GM21825 (cell line): ENCODE measurements at regions not wholly inside any gene's neighbourhood (a gene's known extent, or its start where the extent isn't known, plus 50 kb on each side); places are given as distances from the start of the nearest gene placed in this dataset.

ENCODE experiments used
- ATAC-seq: cut with Tn5 transposase; IDR thresholded peaks from one replicate; pipeline ENCODE4 v1.9.1; 2021; ENCODE audit warnings: mild to moderate bottlenecking, moderate library complexity; ENCODE audit not compliant: unreplicated experiment

GRCh38 chr12:92556637-92557421 is 146.0 kb upstream of the PLEKHG7 start:
- ATAC-seq, result no peak

GRCh38 chr12:92556141-92556540 is 146.6 kb upstream of the PLEKHG7 start:
- ATAC-seq, result peak; percentile 25

- no peak for ATAC-seq
Measured at GRCh38 chr12:92554158-92555073, 148.4 kb upstream of the PLEKHG7 start.

GRCh38 chr12:92553389-92553788 is 149.4 kb upstream of the PLEKHG7 start:
- ATAC-seq, result peak; percentile 21

GRCh38 chr12:92552412-92553108 is 150.2 kb upstream of the PLEKHG7 start:
- no peak for ATAC-seq

GRCh38 chr12:92551853-92552397 is 150.9 kb upstream of the PLEKHG7 start:
- ATAC-seq, result peak; percentile 61

- no peak for ATAC-seq
Measured at GRCh38 chr12:92551210-92551609, 151.6 kb upstream of the PLEKHG7 start.

GRCh38 chr12:92550661-92551060 is 152.1 kb upstream of the PLEKHG7 start:
- ATAC-seq, result no peak

GRCh38 chr12:92550254-92550653 is 152.5 kb upstream of the PLEKHG7 start:
- no peak for ATAC-seq

GRCh38 chr12:92549516-92549915 is 153.3 kb upstream of the PLEKHG7 start:
- no peak for ATAC-seq

GRCh38 chr12:92547906-92548305 is 154.9 kb upstream of the PLEKHG7 start:
- no peak for ATAC-seq

GRCh38 chr12:92547420-92547819 is 155.4 kb upstream of the PLEKHG7 start:
- ATAC-seq, result no peak

- ATAC-seq, result peak; percentile 67
Measured at GRCh38 chr12:92546635-92547348, 156.0 kb upstream of the PLEKHG7 start.

- peak; percentile 7 for ATAC-seq
Measured at GRCh38 chr12:92546259-92546634, 156.5 kb upstream of the PLEKHG7 start.

GRCh38 chr12:92544322-92544721 is 158.5 kb upstream of the PLEKHG7 start:
- ATAC-seq, result no peak

- no peak for ATAC-seq
Measured at GRCh38 chr12:92543840-92544239, 158.9 kb upstream of the PLEKHG7 start.

- no peak for ATAC-seq
Measured at GRCh38 chr12:92543359-92543758, 159.4 kb upstream of the PLEKHG7 start.

GRCh38 chr12:92541731-92542130 is 161.1 kb upstream of the PLEKHG7 start:
- ATAC-seq, result no peak

GRCh38 chr12:92540782-92541423 is 161.9 kb upstream of the PLEKHG7 start:
- ATAC-seq, result no peak
